PFSK-1 (cell line): ENCODE measurements at regions not wholly inside any gene's neighbourhood (a gene's known extent, or its start where the extent isn't known, plus 50 kb on each side); places are given as distances from the start of the nearest gene placed in this dataset.

Experiments used
- POLR2AphosphoS5 ChIP-seq: IDR thresholded peaks from 2 replicates; pipeline ENCODE4 v1.6.1; 2012; ENCODE audit warnings: low read depth, mild to moderate bottlenecking, control low read depth, low read length, moderate library complexity
- SIN3A ChIP-seq: IDR thresholded peaks from 2 replicates; pipeline ENCODE4 v1.6.1; 2012; ENCODE audit warnings: mild to moderate bottlenecking, low read length, moderate library complexity, borderline replicate concordance; ENCODE audit not compliant: insufficient read depth
- TAF1 ChIP-seq: IDR thresholded peaks from 2 replicates; pipeline ENCODE4 v1.6.1; 2012; ENCODE audit warnings: low read length, control low read depth, borderline replicate concordance; ENCODE audit not compliant: insufficient read depth
- TF ChIP-seq, protein P1 (sequence below), 2 experiments: IDR thresholded peaks; 2 replicates each; pipeline versions ENCODE4 v1.6.1 to v1.8.0; 2011 to 2012; ENCODE audit warnings: low read depth in 2 of 2, low read length in 2 of 2, control low read depth in 1 of 2, inconsistent platforms in 1 of 2, mild to moderate bottlenecking in 1 of 2, moderate library complexity in 1 of 2; ENCODE audit not compliant: insufficient read depth in 1 of 2

DNA sequence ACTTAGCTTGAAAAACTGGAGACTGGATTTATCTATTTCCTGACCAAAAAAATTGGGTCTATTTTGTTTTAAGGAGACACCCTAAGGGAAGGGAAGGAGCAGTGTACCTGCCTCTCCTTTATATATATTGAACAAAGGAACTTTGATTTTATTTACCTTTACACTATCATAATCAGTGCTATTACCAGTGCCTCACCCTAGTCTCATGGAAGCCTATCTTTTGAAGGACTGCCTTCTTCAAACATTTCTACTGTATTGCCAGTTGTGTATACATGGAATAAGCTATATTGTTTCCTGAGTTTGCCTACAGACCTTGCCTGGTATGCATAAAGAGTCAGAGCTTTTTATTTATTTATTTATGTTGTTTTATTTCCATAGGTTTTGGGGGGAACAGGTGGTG, 124.9 kb downstream of the UTRN start:
- TF ChIP-seq TAF1 (no peak), POLR2AphosphoS5 (no peak), SIN3A (no peak)
- TF ChIP-seq, protein P1, sequence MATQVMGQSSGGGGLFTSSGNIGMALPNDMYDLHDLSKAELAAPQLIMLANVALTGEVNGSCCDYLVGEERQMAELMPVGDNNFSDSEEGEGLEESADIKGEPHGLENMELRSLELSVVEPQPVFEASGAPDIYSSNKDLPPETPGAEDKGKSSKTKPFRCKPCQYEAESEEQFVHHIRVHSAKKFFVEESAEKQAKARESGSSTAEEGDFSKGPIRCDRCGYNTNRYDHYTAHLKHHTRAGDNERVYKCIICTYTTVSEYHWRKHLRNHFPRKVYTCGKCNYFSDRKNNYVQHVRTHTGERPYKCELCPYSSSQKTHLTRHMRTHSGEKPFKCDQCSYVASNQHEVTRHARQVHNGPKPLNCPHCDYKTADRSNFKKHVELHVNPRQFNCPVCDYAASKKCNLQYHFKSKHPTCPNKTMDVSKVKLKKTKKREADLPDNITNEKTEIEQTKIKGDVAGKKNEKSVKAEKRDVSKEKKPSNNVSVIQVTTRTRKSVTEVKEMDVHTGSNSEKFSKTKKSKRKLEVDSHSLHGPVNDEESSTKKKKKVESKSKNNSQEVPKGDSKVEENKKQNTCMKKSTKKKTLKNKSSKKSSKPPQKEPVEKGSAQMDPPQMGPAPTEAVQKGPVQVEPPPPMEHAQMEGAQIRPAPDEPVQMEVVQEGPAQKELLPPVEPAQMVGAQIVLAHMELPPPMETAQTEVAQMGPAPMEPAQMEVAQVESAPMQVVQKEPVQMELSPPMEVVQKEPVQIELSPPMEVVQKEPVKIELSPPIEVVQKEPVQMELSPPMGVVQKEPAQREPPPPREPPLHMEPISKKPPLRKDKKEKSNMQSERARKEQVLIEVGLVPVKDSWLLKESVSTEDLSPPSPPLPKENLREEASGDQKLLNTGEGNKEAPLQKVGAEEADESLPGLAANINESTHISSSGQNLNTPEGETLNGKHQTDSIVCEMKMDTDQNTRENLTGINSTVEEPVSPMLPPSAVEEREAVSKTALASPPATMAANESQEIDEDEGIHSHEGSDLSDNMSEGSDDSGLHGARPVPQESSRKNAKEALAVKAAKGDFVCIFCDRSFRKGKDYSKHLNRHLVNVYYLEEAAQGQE (IDR thresholded peaks at IDR 0.05; ENCODE audit: insufficient read depth in 1 of 2, low read depth in 2 of 2, low read length in 2 of 2) = no peak
